Lung (tissue), 11 donors: ENCODE measurements at regions not wholly inside any gene's neighbourhood (a gene's known extent, or its start where the extent isn't known, plus 50 kb on each side); places are given as distances from the start of the nearest gene placed in this dataset.

Source experiments
- ATAC-seq: fragments of 200-7000 bp; cut with Tn5 transposase; one replicate; pipeline ENCODE4 v1.9.1; 2020; ENCODE audit warnings: moderate number of reproducible peaks; ENCODE audit not compliant: insufficient read depth, low FRiP score
- DNase-seq, 3 donors: peaks; one replicate each; pipeline ENCODE4 v3.0.0-alpha.2; 2013 to 2017
- H3K27ac ChIP-seq, 2 donors: one replicate each; pipeline ENCODE4 v1.5.1; 2013; ENCODE audit warnings: mild to moderate bottlenecking in 2 of 2, moderate library complexity in 2 of 2, control low read depth in 1 of 2, inconsistent platforms in 1 of 2, low read depth in 1 of 2, low read length in 1 of 2
- H3K27me3 ChIP-seq, 3 donors: one replicate each; pipeline ENCODE4 v1.5.1; 2013; ENCODE audit warnings: low read length in 2 of 3; ENCODE audit not compliant: control insufficient read depth in 3 of 3, insufficient read depth in 3 of 3
- H3K36me3 ChIP-seq, 4 donors: one replicate each; pipeline ENCODE4 v1.5.1; 2013; ENCODE audit warnings: low read length in 4 of 4, mild to moderate bottlenecking in 1 of 4, moderate library complexity in 1 of 4; ENCODE audit not compliant: control insufficient read depth in 4 of 4, insufficient read depth in 4 of 4
- H3K4me1 ChIP-seq, 5 donors: one replicate each; pipeline ENCODE4 v1.5.1; 2013; ENCODE audit warnings: low read length in 5 of 5, mild to moderate bottlenecking in 2 of 5, moderate library complexity in 1 of 5; ENCODE audit not compliant: control insufficient read depth in 5 of 5, insufficient read depth in 5 of 5
- H3K4me3 ChIP-seq: one replicate; pipeline ENCODE4 v1.5.1; 2013; ENCODE audit warnings: mild to moderate bottlenecking, control low read depth, moderate library complexity
- H3K9ac ChIP-seq, 2 donors: one replicate each; pipeline ENCODE4 v1.5.1; 2013; ENCODE audit warnings: low read length in 2 of 2, control low read depth in 1 of 2; ENCODE audit not compliant: insufficient read depth in 1 of 2
- H3K9me3 ChIP-seq, 4 donors: one replicate each; pipeline ENCODE4 v1.5.1; 2013; ENCODE audit warnings: low read length in 3 of 4, mild to moderate bottlenecking in 1 of 4, moderate library complexity in 1 of 4; ENCODE audit not compliant: control insufficient read depth in 4 of 4, insufficient read depth in 3 of 4
- WGBS, 2 donors: extraction: QIAGEN DNeasy Blood & Tissue Kit; methylation state at CpG; one replicate each; pipeline ENCODE4 v1.1.7; 2013; 5-methylcytosine and 5-hydroxymethylcytosine counted together
- TF ChIP-seq, protein P1 (sequence below): IDR thresholded peaks from 2 replicates; pipeline ENCODE4 v1.5.1; 2012; ENCODE audit warnings: mild to moderate bottlenecking; ENCODE audit errors: control extremely low read depth, extremely low read depth
- donor health status: control.
- donor health status: control.
- donor health status: Bipolar disorder and iron deficiency.
- donor health status: healthy.
- donor health status: DM: yes; HTN: yes; CAD: no.

DNA sequence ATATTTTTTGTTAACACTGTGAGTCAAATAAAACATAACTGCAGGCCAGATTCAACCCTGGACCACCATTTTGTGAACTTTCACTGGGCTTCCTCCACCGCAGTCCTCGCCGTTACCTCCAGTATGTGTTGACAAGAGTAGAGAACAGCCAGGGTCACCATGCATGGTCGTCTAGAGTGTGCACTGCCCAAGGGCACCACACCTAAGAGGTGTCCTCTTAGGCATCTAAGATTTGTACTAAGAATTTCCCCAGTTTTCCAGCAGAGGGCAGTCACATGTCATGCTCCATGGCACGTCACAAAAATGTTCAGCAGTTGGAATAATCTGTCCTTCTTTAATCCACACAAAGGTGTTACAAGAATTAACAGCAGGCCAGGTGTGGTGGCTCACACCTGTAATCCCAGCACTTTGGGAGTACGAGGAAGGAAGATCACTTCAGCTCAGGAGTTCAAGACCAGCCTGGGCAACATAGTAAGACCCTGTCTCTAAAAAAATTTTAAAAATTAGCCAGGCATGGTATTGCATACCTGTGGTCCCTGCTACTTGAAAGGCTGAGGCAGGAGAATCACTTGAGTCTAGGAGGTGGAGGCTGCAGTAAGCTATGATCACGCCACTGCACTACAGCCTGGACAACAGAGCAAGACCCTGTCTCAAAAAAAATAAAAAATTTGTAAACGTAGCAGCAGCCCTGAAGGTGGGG is 71.2 kb upstream of the FOXK1 start:
- H3K4me1 ChIP-seq: peaks cover 0 to 14% (median 4%) of the 10 kb centered on the region in 5 donors
- no peak overlapping the region for H3K4me3 ChIP-seq
- ATAC-seq (peak; percentile 67), DNase-seq (peak; percentile 47 to 77 (median 71))
- H3K27ac ChIP-seq: no peak overlapping the region
- no peaks in the 10 kb centered on the region for H3K27me3 ChIP-seq
- TF ChIP-seq, protein P1, sequence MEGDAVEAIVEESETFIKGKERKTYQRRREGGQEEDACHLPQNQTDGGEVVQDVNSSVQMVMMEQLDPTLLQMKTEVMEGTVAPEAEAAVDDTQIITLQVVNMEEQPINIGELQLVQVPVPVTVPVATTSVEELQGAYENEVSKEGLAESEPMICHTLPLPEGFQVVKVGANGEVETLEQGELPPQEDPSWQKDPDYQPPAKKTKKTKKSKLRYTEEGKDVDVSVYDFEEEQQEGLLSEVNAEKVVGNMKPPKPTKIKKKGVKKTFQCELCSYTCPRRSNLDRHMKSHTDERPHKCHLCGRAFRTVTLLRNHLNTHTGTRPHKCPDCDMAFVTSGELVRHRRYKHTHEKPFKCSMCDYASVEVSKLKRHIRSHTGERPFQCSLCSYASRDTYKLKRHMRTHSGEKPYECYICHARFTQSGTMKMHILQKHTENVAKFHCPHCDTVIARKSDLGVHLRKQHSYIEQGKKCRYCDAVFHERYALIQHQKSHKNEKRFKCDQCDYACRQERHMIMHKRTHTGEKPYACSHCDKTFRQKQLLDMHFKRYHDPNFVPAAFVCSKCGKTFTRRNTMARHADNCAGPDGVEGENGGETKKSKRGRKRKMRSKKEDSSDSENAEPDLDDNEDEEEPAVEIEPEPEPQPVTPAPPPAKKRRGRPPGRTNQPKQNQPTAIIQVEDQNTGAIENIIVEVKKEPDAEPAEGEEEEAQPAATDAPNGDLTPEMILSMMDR: peak; percentile 87
- H3K9me3 ChIP-seq: no peaks in the 10 kb centered on the region
- no peaks in the 10 kb centered on the region for H3K36me3 ChIP-seq
- WGBS, 2 donors: 36 to 46% methylated on average over 8 of the region's 8 CpGs
- no peak overlapping the region for H3K9ac ChIP-seq

DNA sequence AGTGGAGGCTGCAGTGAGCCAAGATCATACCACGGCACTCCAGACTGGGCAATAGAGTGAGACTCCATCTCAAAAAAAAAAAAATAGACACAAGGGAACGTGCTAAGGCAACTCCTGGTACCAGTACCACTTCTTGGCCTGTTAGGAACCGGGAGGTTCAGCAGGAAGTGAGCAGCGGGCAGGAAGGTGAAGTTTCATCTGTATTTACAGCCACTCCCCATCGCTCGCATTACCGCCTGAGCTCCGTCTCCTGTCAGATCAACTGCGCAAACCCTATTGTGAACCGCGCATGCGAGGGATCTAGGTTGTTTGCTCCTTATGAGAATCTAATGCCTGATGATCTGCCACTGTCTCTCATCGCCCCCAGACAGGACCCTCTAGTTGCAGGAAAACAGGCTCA is 69.9 kb upstream of the FOXK1 start:
- no peak overlapping the region for H3K4me3 ChIP-seq
- no peaks in the 10 kb centered on the region for H3K9me3 ChIP-seq
- ATAC-seq (no peak), DNase-seq (no peak)
- TF ChIP-seq, protein P1: no peak
- peaks cover 0 to 14% (median 4%) of the 10 kb centered on the region in 5 donors for H3K4me1 ChIP-seq
- H3K27me3 ChIP-seq: no peaks in the 10 kb centered on the region
- no peak overlapping the region for H3K9ac ChIP-seq
- WGBS, 2 donors: 72 to 83% methylated on average over 13 of the region's 13 CpGs
- no peaks in the 10 kb centered on the region for H3K36me3 ChIP-seq
- no peak overlapping the region for H3K27ac ChIP-seq

DNA sequence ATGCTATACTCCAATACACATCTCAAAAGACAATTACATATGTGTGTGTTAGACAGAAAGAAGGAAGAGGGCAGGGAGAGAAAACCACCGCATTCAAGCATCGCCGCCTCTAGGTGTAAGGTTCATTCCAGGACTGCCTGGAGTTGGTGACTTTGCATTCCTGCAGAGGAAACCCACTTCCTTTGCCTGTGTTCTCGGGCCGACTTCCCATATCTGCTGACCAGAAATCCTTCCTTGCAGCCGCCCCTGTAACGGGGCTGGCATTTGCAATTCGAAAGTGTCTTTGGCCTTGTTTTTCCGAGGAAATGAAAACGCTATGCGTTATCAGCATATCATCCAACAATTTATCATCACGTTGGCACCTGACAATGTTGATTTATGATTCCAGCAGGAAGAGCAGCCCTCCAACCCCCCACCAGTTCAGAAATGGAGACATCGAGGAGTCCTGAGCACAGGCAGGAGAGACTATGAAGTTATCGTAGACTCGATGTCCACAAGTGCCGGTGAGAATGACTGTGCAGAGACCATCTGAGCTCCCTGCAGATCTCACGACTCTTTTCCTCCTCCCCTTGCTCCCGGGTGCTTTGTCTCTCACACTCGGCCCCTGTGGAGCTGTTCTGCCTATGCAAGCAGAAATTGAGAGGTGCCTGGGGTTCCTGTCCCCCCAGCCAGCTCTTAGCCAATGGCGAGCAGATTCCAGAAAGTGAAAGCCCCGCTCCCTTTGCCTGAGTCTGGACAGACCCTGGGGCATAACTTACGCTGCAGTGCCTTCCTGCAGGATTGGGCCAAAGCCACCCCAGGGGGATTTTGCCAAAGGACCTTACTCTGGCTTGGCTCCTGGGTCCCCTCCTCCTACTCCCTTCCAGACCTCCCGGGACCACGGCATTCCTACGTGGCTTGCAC is 68.9 kb upstream of the FOXK1 start:
- H3K27me3 ChIP-seq: no peaks in the 10 kb centered on the region
- ATAC-seq (no peak), DNase-seq (peak; percentile 47 to 60 (median 48))
- TF ChIP-seq, protein P1: no peak
- H3K4me3 ChIP-seq: no peak overlapping the region
- H3K4me1 ChIP-seq: peaks cover 0 to 14% (median 4%) of the 10 kb centered on the region in 5 donors
- peak overlapping the region; percentile 63 to 66 for H3K27ac ChIP-seq
- no peaks in the 10 kb centered on the region for H3K9me3 ChIP-seq
- 10 to 19% methylated on average over 25 of the region's 25 CpGs for WGBS, 2 donors
- H3K36me3 ChIP-seq: no peaks in the 10 kb centered on the region
- peak overlapping the region; percentile 25 to 90 for H3K9ac ChIP-seq
